ENCODE measurements at regions not wholly inside any gene's neighbourhood (a gene's known extent, or its start where the extent isn't known, plus 50 kb on each side); places are given as distances from the start of the nearest gene placed in this dataset.
"Not testable (repeated sequence)": the region's sequence is repeated elsewhere in the genome, so short reads cannot be mapped to it uniquely, and the experiment has no call there.

DNA sequence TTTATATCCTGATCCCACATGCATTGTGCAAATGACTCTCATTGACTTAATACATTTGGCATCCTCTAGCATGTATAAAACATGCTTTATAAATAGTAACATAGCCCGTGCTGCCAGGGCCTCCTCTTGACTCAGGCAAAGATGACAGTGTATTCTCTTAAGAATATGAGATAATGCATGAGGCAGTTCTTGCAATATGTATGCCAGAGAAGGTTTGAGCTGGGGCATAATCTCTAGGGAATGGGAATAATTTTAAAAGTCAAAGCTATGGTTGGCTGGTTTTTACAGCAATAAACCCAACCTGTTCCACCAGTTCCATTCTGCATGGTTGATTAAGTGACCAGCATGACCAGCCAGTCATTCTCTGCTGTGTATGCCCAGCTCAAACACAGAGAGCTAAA lies 179.0 kb upstream of the PFN2 start:
- no peak for DNase-seq

GRCh38 chr3:150148227-150148626 lies 177.5 kb upstream of the PFN2 start:
- no peak for DNase-seq

GRCh38 chr3:150147776-150148175 lies 177.1 kb upstream of the PFN2 start:
- DNase-seq: no peak

DNA sequence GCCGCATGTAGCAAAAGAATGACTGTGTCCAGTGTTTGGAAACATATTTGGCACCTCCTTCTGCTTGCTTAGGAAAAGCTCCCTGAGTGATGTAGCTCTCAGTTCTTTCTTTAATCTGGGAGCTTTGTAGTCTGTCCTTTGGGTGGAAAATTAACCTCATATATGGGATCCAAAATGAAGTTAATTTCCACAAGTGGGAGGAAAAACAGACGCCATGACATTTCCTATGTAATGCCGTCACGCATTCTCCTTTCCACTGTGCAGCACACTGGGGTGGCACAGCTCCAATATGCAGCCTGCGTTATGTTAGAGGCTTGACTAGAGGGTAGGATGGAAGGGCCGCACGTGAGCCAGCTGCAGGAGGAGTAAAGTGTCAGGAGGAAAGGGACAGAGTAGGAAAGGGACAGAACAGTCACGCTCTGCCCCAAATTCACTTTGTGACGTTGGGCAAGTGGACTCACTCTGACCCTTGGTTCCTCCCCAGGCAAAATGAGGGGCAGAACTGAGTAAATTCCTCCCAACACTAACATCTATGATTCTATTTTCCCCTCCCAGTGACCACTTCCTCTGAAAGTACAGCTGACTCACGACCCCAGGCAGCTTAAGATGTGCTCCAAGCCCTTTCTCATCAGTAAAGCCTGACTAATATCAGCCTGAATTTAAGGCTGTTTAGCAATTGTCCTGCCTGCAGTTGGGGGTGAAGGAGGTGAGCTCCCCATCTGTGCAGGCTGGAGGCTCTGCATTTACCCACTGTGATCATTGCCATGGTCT lies 176.5 kb upstream of the PFN2 start:
- DNase-seq: peak; percentile 40

DNA sequence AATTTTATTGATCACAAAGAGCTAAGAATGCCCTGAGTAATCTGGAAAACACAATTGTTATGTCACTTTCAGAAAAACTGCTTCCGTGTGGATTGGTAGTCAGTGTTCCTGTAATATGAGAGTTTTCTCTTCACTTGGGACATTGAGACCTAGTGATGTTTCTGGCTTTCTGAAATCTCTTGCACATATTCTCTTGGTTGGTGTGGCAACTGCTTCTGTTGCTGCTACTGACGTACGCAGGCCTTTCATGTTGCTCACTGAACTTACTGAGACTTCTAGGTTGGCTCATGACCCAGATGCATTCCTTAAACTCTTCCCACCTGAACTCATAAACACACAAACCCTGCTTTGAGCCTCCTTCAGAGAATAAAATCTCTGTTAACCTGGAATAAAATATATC lies 175.0 kb upstream of the PFN2 start:
- no peak for DNase-seq

DNA sequence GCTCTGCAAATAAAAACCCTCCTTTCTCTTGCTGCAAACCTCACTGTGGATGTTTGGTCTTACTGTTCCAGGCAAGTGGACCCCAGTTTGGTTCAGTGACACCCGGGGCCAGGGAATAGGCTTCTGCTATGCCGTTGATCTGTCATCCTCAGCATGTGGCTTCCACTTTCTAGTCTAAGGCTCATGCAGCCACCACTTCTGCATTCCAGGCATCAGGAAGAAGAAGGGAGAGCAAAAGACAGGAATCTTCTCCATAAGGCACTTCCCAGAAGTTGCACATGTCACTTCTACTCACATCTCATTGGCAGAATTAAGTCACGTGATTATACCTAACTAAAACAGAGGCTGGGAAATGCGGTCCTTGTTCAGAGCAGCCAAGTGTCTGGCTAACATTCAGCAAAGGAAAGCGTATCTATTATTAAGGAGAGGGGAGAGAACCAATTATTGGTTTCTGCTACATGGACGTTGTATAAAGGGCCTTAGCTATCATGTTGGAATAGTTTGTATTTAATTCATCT lies 173.6 kb upstream of the PFN2 start:
- DNase-seq: no peak

DNA sequence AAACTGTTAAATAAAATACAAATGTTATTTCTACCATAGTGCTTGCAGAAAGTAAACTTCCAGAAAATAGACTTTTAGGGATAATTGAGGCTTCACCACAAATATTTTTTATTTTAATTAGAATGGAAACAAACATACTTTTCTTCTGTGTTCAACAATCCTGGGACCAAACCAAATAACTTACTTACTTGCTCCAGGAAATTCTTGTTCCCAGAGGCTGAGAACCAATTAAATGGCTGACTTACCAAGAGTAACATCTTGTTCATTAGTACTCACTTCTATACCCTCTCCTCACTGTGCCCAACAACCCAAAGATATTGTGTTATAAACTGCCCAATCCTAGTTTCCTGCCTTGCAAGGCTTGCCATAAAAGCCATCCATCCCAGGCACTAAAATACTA lies 172.2 kb upstream of the PFN2 start:
- no peak for DNase-seq

GRCh38 chr3:150141790-150142326 lies 171.2 kb upstream of the PFN2 start:
- no peak for DNase-seq

DNA sequence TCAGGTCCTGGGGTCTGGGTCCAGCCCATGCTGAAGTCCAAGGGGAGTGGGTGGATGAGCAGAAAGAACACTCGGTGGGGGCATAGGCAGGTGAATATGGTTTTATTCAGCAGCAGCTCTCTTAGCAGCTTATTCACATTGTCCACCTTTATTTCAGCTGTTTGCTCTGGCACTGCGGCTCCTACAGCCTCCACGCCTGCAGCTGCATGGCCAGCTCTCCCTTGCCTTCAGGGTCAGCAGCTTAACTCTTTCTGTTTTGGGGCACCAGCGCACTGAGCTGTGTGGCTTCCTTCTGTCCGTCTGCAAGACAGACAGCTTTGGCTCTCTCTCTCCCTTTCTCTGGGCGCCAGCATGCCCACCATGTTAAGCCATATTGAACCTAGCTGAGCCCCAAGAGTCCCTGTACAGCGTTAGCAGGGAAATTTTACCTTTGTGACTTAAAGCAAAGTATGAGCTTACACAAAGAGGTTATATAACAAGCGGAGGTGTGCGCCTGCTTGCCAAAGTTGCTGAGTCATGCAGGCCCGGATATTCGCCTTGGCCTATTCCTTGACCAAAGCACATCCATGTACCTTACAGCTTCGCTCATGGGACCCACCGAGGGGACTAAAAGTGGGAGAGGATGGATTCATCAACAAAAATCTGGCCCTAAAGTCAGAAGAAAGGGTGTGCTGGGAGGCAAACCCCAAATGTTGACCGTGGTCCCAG lies 170.1 kb upstream of the PFN2 start:
- no peak for DNase-seq

GRCh38 chr3:150138824-150139223 lies 168.1 kb upstream of the PFN2 start:
- DNase-seq: no peak

DNA sequence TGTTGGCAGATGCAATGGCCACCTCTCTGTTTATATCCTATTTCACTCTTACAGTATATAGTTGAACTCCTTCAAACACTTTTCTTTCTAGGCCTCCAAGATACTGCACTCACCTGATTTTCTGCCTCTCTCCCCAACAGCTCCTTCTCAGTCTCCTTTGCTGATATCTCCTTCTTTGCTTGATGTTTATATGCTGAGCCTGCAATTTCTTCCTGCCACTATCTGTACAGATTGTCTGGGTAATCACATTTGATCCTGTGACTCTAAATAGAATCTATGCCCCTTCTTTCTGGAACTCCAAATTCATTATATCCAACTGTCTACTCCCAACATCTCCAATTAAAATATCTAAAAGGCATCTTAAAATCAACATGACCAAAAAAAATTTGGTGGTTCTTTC lies 165.5 kb upstream of the PFN2 start:
- DNase-seq: no peak

- no peak for DNase-seq
These were observed 164.6 kb upstream of the PFN2 start for GRCh38 chr3:150135287-150135721.

DNA sequence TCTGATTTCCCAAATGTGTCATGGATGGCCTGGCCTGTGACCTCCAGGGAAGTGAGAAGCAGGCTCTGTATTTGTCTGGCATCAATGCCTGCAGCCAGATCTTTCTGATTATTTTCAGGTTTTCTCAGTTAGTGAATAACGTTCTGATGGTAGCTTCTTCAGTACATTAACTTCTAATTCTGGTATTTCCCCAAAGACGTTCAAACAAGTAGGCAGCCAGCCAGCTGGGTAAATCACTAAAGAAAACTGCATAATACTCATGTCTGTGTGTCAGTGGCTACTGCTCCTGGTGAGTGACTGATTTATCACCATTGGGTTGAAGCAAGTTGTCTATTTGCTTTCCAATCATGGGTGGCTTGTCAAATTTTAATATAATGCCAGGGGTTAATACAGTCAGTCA lies 162.6 kb upstream of the PFN2 start:
- no peak for DNase-seq

DNA sequence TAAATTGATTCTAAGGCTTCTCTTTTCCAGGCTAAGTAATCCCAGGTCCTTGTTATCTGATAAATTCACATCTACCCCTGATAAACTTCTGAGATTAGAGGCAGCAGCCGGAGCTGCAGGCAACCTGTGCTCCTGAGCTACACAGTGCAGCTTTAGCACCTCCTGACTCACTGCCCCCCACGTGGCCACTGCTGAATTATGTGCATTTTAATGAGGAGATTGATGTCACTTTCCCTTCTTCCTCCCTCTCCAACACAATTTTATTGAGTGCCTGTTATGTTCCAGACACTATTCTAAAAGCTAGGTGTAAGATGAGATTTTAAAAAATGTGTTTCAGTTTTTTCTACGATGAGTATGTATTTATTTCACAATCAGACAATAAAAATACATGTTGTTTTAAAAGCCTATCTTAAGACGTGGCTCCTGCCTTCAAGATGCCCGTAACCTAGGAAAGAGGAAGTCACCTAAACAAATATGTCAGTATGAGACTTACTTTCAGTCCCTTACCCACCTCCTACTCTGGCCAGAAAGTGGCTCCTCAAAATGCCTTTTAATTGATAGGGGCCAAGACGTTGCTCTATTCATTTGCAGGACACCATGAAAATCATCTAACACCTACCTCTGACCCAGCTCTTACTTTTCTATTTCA lies 161.5 kb upstream of the PFN2 start:
- DNase-seq: no peak

- DNase-seq: no peak
These were observed 161.0 kb upstream of the PFN2 start for GRCh38 chr3:150131663-150132062.

GRCh38 chr3:150130404-150131100 lies 159.9 kb upstream of the PFN2 start:
- DNase-seq: no peak

- no peak for DNase-seq
These were observed 158.5 kb upstream of the PFN2 start for GRCh38 chr3:150129166-150129565.

DNA sequence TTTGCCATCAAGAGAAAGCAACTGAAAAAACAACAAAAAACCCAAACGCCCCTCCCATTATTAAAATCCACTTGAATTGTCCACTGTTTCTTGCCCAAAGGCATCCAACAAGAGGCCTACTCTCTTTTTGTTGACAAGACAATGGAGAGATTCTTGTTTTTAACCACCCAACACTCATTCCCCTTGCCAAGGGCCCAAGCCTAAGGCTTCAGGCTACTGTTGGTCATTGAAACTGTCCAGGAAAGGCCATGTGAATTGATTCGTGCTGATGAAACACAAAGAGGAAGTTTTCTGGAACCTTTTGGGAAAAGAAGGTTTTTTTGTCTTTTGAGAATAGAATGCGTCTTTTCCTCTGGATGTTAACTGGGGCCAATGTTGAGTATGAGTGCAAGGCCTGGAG lies 157.4 kb upstream of the PFN2 start:
- no peak for DNase-seq

GRCh38 chr3:150127011-150127490 lies 156.4 kb upstream of the PFN2 start:
- DNase-seq: no peak

GRCh38 chr3:150124142-150124541 lies 153.4 kb upstream of the PFN2 start:
- no peak for DNase-seq

DNA sequence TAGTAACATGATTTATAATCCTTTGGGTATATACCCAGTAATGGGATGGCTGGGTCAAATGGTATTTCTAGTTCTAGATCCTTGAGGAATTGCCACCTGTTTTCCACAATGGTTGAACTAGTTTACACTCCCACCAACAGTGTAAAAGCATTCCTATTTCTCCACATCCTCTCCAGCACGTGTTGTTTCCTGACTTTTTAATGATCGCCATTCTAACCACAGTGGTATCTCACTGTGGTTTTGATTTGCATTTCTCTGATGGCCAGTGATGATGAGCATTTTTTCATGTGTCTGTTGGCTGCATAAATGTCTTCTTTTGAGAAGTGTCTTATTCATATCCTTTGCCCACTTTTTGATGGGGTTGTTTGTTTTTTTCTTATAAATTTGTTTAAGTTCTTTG lies 152.6 kb upstream of the PFN2 start:
- DNase-seq: not testable (repeated sequence)

DNA sequence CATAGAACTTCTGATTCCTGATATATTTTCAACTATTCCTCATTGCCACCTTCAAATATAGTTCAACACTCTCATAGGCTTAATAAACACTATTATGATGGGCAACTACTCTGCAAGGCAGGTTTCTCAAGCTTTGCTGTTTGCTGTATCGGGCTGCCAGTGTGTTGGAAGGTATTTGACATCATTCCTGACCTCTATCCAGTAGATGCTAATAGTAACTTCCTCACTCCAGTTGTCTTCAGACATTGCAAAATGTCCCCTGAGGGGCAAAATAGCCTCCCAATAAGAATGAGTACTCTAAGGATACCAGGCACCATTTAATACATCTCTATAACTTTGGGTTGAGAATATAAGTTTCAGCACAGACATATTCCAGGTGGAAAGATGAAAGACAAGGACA lies 147.5 kb upstream of the PFN2 start:
- DNase-seq: no peak

DNA sequence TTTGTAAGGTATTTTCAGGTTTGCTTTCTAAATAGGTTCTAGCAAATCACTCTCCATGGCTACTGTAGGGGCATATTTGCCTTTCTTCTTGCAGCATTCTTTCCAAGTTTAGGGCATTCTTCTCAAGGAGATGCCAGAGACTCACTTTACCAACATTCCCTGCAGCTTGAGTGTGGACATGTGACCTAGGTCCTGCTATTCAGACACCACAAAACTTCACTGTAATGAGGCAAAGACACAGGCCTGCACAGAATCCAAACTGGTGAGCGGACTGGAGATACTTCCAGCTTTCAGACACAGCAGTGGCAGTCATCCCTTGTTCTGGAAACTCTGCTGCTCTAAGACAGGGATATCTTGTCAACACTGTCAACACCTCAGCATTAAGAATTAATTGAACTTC lies 146.4 kb upstream of the PFN2 start:
- no peak for DNase-seq
